GM19397 (cell line): ENCODE measurements at regions not wholly inside any gene's neighbourhood (a gene's known extent, or its start where the extent isn't known, plus 50 kb on each side); places are given as distances from the start of the nearest gene placed in this dataset.

Experiments used
- ATAC-seq: cut with Tn5 transposase; IDR thresholded peaks from one replicate; pipeline ENCODE4 v1.9.1; 2021; ENCODE audit warnings: mild to moderate bottlenecking, moderate library complexity; ENCODE audit not compliant: unreplicated experiment

- ATAC-seq, result no peak
Measured at GRCh38 chrX:51798701-51799100, 55.5 kb downstream of the GSPT2 start.

GRCh38 chrX:51802917-51803688, 59.9 kb downstream of the GSPT2 start:
- ATAC-seq, result peak; percentile 93

GRCh38 chrX:51803833-51804232, 60.6 kb downstream of the GSPT2 start:
- ATAC-seq, result no peak

- ATAC-seq, result no peak
Measured at GRCh38 chrX:51804741-51805140, 61.5 kb downstream of the GSPT2 start.

- ATAC-seq, result no peak
Measured at GRCh38 chrX:51813886-51814460, 70.7 kb downstream of the GSPT2 start.

- ATAC-seq, result no peak
Measured at GRCh38 chrX:51824061-51824460, 69.4 kb upstream of the MAGED1 start.

- no peak for ATAC-seq
Measured at GRCh38 chrX:51825436-51825835, 68.0 kb upstream of the MAGED1 start.

GRCh38 chrX:51834076-51834475, 59.3 kb upstream of the MAGED1 start:
- ATAC-seq, result no peak

GRCh38 chrX:51836823-51837222, 56.6 kb upstream of the MAGED1 start:
- no peak for ATAC-seq

- no peak for ATAC-seq
Measured at GRCh38 chrX:51837451-51837850, 56.0 kb upstream of the MAGED1 start.

GRCh38 chrX:51837921-51838320, 55.5 kb upstream of the MAGED1 start:
- ATAC-seq, result no peak
